Erythroblast (primary cell): ENCODE measurements at regions not wholly inside any gene's neighbourhood (a gene's known extent, or its start where the extent isn't known, plus 50 kb on each side); places are given as distances from the start of the nearest gene placed in this dataset.

Experiments used
- GATA1 ChIP-seq: IDR thresholded peaks from 2 replicates; pipeline ENCODE4 v1.6.1; 2011; ENCODE audit warnings: low read depth, mild to moderate bottlenecking, control low read depth, low read length, moderate library complexity
- POLR2A ChIP-seq: IDR thresholded peaks from 2 replicates; pipeline ENCODE4 v1.6.1; 2011; ENCODE audit warnings: mild to moderate bottlenecking, low read length

DNA sequence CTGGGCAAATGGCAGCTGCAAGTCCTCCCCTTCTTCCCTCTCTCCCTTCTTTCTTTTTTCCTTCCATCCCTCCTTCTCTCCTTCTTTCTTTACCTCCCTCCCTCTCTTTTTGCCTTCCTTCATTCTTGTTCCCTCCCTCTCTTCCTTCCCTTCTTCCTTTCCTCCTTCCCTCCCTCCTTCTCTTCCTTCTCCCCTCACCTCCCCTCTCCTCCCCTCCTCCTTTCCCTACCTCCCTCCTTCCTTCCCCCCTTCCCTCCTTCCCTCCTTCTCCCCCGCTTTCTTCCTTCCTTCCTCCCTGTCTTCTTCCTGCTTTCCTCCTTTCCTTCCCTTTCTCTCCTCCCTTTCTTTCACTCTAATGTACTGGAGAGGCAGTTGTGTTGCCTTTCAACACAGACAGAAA, 110.8 kb upstream of the SALL1 start:
- no peak for TF ChIP-seq POLR2A
- no peak for TF ChIP-seq GATA1
